Naive B cell (primary cell): ENCODE measurements at regions not wholly inside any gene's neighbourhood (a gene's known extent, or its start where the extent isn't known, plus 50 kb on each side); places are given as distances from the start of the nearest gene placed in this dataset.
"Not testable (repeated sequence)": the region's sequence is repeated elsewhere in the genome, so short reads cannot be mapped to it uniquely, and the experiment has no call there.

Experiments used
- ATAC-seq, 2 donors: fragments of 150-1000 bp; cut with Tn5 transposase; 2 replicates each; pipeline ENCODE4 v1.10.0; 2021; ENCODE audit warnings: low read depth in 2 of 2, mild to moderate bottlenecking in 2 of 2, moderate library complexity in 2 of 2
- DNase-seq: peaks from one replicate; pipeline ENCODE4 v3.0.0; 2022
- H3K27ac Mint-ChIP-seq, 6 donors: one replicate each; pipeline ENCODE4 v1.8.0; 2020 to 2022; ENCODE audit warnings: mild to moderate bottlenecking in 6 of 6, mixed read lengths in 6 of 6, moderate library complexity in 5 of 6, inconsistent platforms in 2 of 6
- H3K27me3 Mint-ChIP-seq, 3 donors: one replicate each; pipeline ENCODE4 v1.8.0; 2021 to 2022; ENCODE audit warnings: mixed read lengths in 3 of 3, mild to moderate bottlenecking in 1 of 3
- H3K36me3 Mint-ChIP-seq, 2 donors: one replicate each; pipeline ENCODE4 v1.8.0; 2020 to 2022; ENCODE audit warnings: mixed read lengths in 2 of 2, inconsistent platforms in 1 of 2, mild to moderate bottlenecking in 1 of 2
- H3K4me1 Mint-ChIP-seq, 3 donors: one replicate each; pipeline ENCODE4 v1.8.0; 2020 to 2022; ENCODE audit warnings: mixed read lengths in 3 of 3, inconsistent platforms in 1 of 3, mild to moderate bottlenecking in 1 of 3, moderate library complexity in 1 of 3
- H3K4me3 Mint-ChIP-seq, 8 donors: one replicate each; pipeline ENCODE4 v1.8.0; 2020 to 2022; ENCODE audit warnings: mild to moderate bottlenecking in 8 of 8, mixed read lengths in 8 of 8, moderate library complexity in 8 of 8, inconsistent platforms in 2 of 8
- H3K9me3 Mint-ChIP-seq, 7 donors: one replicate each; pipeline ENCODE4 v1.8.0; 2020 to 2022; ENCODE audit warnings: mixed read lengths in 7 of 7, mild to moderate bottlenecking in 5 of 7, inconsistent platforms in 2 of 7, moderate library complexity in 1 of 7

GRCh38 chr14:56059054-56059453, 59.2 kb upstream of the PELI2 start:
- Mint-ChIP-seq H3K36me3 (no peaks in the 10 kb centered on the region), H3K27ac (no peak overlapping the region), H3K27me3 (peaks cover 5 to 21% (median 12%) of the 10 kb centered on the region in 3 donors), H3K4me1 (no peaks in the 10 kb centered on the region), H3K9me3 (no peaks in the 10 kb centered on the region), H3K4me3 (no peak overlapping the region)
- ATAC-seq = no peak
- no peak for DNase-seq

GRCh38 chr14:56061051-56061450, 57.2 kb upstream of the PELI2 start:
- Mint-ChIP-seq H3K9me3 (no peaks in the 10 kb centered on the region), H3K27me3 (peaks cover 5 to 16% (median 6%) of the 10 kb centered on the region in 3 donors), H3K4me1 (no peaks in the 10 kb centered on the region), H3K4me3 (no peak overlapping the region), H3K27ac (no peak overlapping the region), H3K36me3 (no peaks in the 10 kb centered on the region)
- ATAC-seq (no peak), DNase-seq (no peak)

GRCh38 chr14:56063131-56063530, 55.1 kb upstream of the PELI2 start:
- no peak for DNase-seq
- H3K27me3 Mint-ChIP-seq = peaks cover 5 to 16% (median 6%) of the 10 kb centered on the region in 3 donors
- H3K4me3 Mint-ChIP-seq = no peak overlapping the region
- H3K9me3 Mint-ChIP-seq = no peaks in the 10 kb centered on the region
- no peaks in the 10 kb centered on the region for H3K4me1 Mint-ChIP-seq
- ATAC-seq = no peak
- H3K36me3 Mint-ChIP-seq = no peaks in the 10 kb centered on the region
- no peak overlapping the region for H3K27ac Mint-ChIP-seq

GRCh38 chr14:56064513-56064912, 53.7 kb upstream of the PELI2 start:
- DNase-seq = no peak
- no peak for ATAC-seq
- Mint-ChIP-seq H3K4me3 (no peak overlapping the region), H3K36me3 (no peaks in the 10 kb centered on the region), H3K27me3 (peaks cover under 1 to 9% (median 6%) of the 10 kb centered on the region in 3 donors), H3K4me1 (no peaks in the 10 kb centered on the region), H3K9me3 (no peaks in the 10 kb centered on the region), H3K27ac (no peak overlapping the region)

GRCh38 chr14:56065199-56065598, 53.0 kb upstream of the PELI2 start:
- not testable (repeated sequence) for H3K27ac Mint-ChIP-seq, DNase-seq, H3K4me3 Mint-ChIP-seq, H3K27me3 Mint-ChIP-seq, H3K36me3 Mint-ChIP-seq, H3K9me3 Mint-ChIP-seq, ATAC-seq, H3K4me1 Mint-ChIP-seq

GRCh38 chr14:56065621-56066290, 52.5 kb upstream of the PELI2 start:
- H3K9me3 Mint-ChIP-seq = no peaks in the 10 kb centered on the region
- DNase-seq (no peak), ATAC-seq (no peak)
- no peak overlapping the region for H3K4me3 Mint-ChIP-seq
- H3K27ac Mint-ChIP-seq = no peak overlapping the region
- peaks cover 0 to 5% (median 4%) of the 10 kb centered on the region in 3 donors for H3K27me3 Mint-ChIP-seq
- no peaks in the 10 kb centered on the region for H3K36me3 Mint-ChIP-seq
- H3K4me1 Mint-ChIP-seq = no peaks in the 10 kb centered on the region
